Keratinocyte (primary cell): ENCODE measurements at regions not wholly inside any gene's neighbourhood (a gene's known extent, or its start where the extent isn't known, plus 50 kb on each side); places are given as distances from the start of the nearest gene placed in this dataset.

Source experiments
- EZH2 ChIP-seq: IDR thresholded peaks from one replicate; pipeline ENCODE4 v1.6.1; 2012; ENCODE audit warnings: inconsistent platforms, mild to moderate bottlenecking, low read length, moderate library complexity
- TF ChIP-seq, protein P1 (sequence below), 3 experiments: IDR thresholded peaks in 1 of 3; conservative IDR thresholded peaks in 1 of 3; optimal IDR thresholded peaks in 1 of 3; 2 replicates in 2 of 3; 3 replicates in 1 of 3; pipeline versions ENCODE3 to v1.5.1; 2011; ENCODE audit warnings: low read length in 3 of 3, mild to moderate bottlenecking in 3 of 3, moderate library complexity in 2 of 3, control low read depth in 1 of 3, inconsistent platforms in 1 of 3; ENCODE audit not compliant: insufficient read depth in 2 of 3; ENCODE audit errors: extremely low read depth in 1 of 3

DNA sequence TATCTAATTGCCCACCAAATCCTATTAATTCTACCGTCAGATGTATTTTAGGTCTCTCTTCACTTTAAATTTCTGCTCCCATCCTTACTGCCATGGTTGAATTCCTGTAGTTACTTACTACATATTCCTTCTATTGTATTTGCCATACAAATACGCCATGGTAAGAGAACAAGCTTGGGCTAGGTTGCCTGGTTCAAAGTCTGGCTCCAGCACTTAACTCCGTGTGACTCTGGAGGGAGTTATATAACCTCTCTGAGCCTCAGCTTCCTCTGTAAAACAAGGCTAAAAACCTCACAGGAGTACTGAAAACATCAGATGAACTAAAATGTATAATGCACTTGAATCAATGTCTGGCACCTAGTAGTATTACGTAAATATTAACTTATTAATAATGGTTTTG lies 260.3 kb upstream of the RPS6KA3 start:
- TF ChIP-seq EZH2 = no peak
- TF ChIP-seq, protein P1, sequence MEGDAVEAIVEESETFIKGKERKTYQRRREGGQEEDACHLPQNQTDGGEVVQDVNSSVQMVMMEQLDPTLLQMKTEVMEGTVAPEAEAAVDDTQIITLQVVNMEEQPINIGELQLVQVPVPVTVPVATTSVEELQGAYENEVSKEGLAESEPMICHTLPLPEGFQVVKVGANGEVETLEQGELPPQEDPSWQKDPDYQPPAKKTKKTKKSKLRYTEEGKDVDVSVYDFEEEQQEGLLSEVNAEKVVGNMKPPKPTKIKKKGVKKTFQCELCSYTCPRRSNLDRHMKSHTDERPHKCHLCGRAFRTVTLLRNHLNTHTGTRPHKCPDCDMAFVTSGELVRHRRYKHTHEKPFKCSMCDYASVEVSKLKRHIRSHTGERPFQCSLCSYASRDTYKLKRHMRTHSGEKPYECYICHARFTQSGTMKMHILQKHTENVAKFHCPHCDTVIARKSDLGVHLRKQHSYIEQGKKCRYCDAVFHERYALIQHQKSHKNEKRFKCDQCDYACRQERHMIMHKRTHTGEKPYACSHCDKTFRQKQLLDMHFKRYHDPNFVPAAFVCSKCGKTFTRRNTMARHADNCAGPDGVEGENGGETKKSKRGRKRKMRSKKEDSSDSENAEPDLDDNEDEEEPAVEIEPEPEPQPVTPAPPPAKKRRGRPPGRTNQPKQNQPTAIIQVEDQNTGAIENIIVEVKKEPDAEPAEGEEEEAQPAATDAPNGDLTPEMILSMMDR (optimal IDR thresholded peaks at IDR 0.05 in 1 of 3, IDR thresholded peaks at IDR 0.05 in 1 of 3, conservative IDR thresholded peaks at IDR 0.05 in 1 of 3; ENCODE audit: extremely low read depth in 1 of 3, insufficient read depth in 2 of 3, low read length in 3 of 3) = no peak
